DND-41 (cell line): ENCODE measurements at regions not wholly inside any gene's neighbourhood (a gene's known extent, or its start where the extent isn't known, plus 50 kb on each side); places are given as distances from the start of the nearest gene placed in this dataset.

ENCODE experiments used
- ATAC-seq: fragments of 200-7000 bp; cut with Tn5 transposase; 3 replicates; pipeline ENCODE4 v1.9.1; 2021; ENCODE audit warnings: low read depth; ENCODE audit not compliant: insufficient read depth
- DNase-seq: peaks from one replicate; pipeline ENCODE4 v3.0.0-alpha.2; 2020
- H2AFZ ChIP-seq: 2 replicates; pipeline ENCODE4 v1.6.0; 2012; ENCODE audit warnings: low read depth, low read length
- H3K27ac ChIP-seq: 2 replicates; pipeline ENCODE4 v1.5.1; 2012; ENCODE audit warnings: low read length, inconsistent platforms
- H3K27me3 ChIP-seq: fragments of 200-600 bp; sonication (generic); 2 replicates; pipeline ENCODE4 v1.6.0; 2012; ENCODE audit warnings: low read length, mild to moderate bottlenecking, inconsistent platforms; ENCODE audit not compliant: insufficient read depth, poor library complexity
- H3K36me3 ChIP-seq: 2 replicates; pipeline ENCODE4 v1.5.1; 2012; ENCODE audit warnings: low read length, inconsistent platforms; ENCODE audit not compliant: insufficient read depth
- H3K4me1 ChIP-seq: 2 replicates; pipeline ENCODE4 v1.5.1; 2012; ENCODE audit warnings: mild to moderate bottlenecking, low read length; ENCODE audit not compliant: insufficient read depth
- H3K4me2 ChIP-seq: 2 replicates; pipeline ENCODE4 v1.6.0; 2012; ENCODE audit warnings: mild to moderate bottlenecking, moderate library complexity, low read length, inconsistent platforms; ENCODE audit not compliant: insufficient read depth
- H3K4me3 ChIP-seq, 2 experiments: fragments of 200-600 bp in 1 of 2; shearing (Covaris generic) in 1 of 2; 2 replicates each; pipeline ENCODE4 v1.5.1; 2012 to 2016; ENCODE audit warnings: inconsistent platforms in 2 of 2, low read length in 2 of 2, mild to moderate bottlenecking in 2 of 2, low read depth in 1 of 2, moderate library complexity in 1 of 2
- H3K79me2 ChIP-seq: 2 replicates; pipeline ENCODE4 v1.6.0; 2012; ENCODE audit warnings: low read length, inconsistent platforms; ENCODE audit not compliant: insufficient read depth
- H3K9ac ChIP-seq: 2 replicates; pipeline ENCODE4 v1.6.0; 2012; ENCODE audit warnings: low read depth, mild to moderate bottlenecking, inconsistent platforms, low read length, moderate library complexity
- H3K9me3 ChIP-seq: 2 replicates; pipeline ENCODE4 v1.5.1; 2012; ENCODE audit warnings: low read length, moderate library complexity, mild to moderate bottlenecking, inconsistent platforms; ENCODE audit not compliant: insufficient read depth, severe bottlenecking
- H4K20me1 ChIP-seq: 2 replicates; pipeline ENCODE4 v1.6.0; 2012; ENCODE audit warnings: low read length; ENCODE audit not compliant: insufficient read depth
- CTCF ChIP-seq: IDR thresholded peaks from 2 replicates; pipeline ENCODE4 v1.5.1; 2012; ENCODE audit warnings: borderline replicate concordance, low read length, moderate library complexity, mild to moderate bottlenecking; ENCODE audit not compliant: poor library complexity, severe bottlenecking; ENCODE audit errors: extremely low read depth
- EZH2 ChIP-seq: IDR thresholded peaks from 3 replicates; pipeline ENCODE4 v1.6.1; 2012; ENCODE audit warnings: borderline replicate concordance, low read depth, mild to moderate bottlenecking, moderate library complexity, low read length, inconsistent platforms; ENCODE audit not compliant: severe bottlenecking

GRCh38 chr11:81422402-81422801 lies 1311.3 kb downstream of the FAM181B start:
- TF ChIP-seq CTCF (no peak), EZH2 (no peak)
- H3K27ac ChIP-seq = no peak overlapping the region
- no peak overlapping the region for H3K9ac ChIP-seq
- no peak for ATAC-seq
- H3K79me2 ChIP-seq = no peaks in the 10 kb centered on the region
- DNase-seq = no peak
- H3K9me3 ChIP-seq = no peaks in the 10 kb centered on the region
- no peaks in the 10 kb centered on the region for H3K27me3 ChIP-seq
- no peaks in the 10 kb centered on the region for H3K4me1 ChIP-seq
- H3K4me3 ChIP-seq = no peak overlapping the region
- no peaks in the 10 kb centered on the region for H4K20me1 ChIP-seq
- H3K36me3 ChIP-seq = no peaks in the 10 kb centered on the region
- no peak overlapping the region for H3K4me2 ChIP-seq
- H2AFZ ChIP-seq = no peak overlapping the region

GRCh38 chr11:81421251-81421860 lies 1312.3 kb downstream of the FAM181B start:
- no peaks in the 10 kb centered on the region for H3K9me3 ChIP-seq
- H3K79me2 ChIP-seq = no peaks in the 10 kb centered on the region
- H3K4me2 ChIP-seq = no peak overlapping the region
- H3K9ac ChIP-seq = no peak overlapping the region
- H3K4me3 ChIP-seq = no peak overlapping the region
- ATAC-seq (no peak), DNase-seq (no peak)
- TF ChIP-seq CTCF = no peak
- TF ChIP-seq EZH2 = no peak
- no peak overlapping the region for H2AFZ ChIP-seq
- H3K27me3 ChIP-seq = no peaks in the 10 kb centered on the region
- H3K36me3 ChIP-seq = no peaks in the 10 kb centered on the region
- no peaks in the 10 kb centered on the region for H3K4me1 ChIP-seq
- H3K27ac ChIP-seq = no peak overlapping the region
- no peaks in the 10 kb centered on the region for H4K20me1 ChIP-seq

GRCh38 chr11:81420668-81421250 lies 1312.9 kb downstream of the FAM181B start:
- Histone ChIP-seq H2AFZ (no peak overlapping the region), H4K20me1 (no peaks in the 10 kb centered on the region), H3K9ac (no peak overlapping the region), H3K9me3 (no peaks in the 10 kb centered on the region), H3K79me2 (no peaks in the 10 kb centered on the region), H3K4me3 (no peak overlapping the region), H3K4me1 (no peaks in the 10 kb centered on the region), H3K36me3 (no peaks in the 10 kb centered on the region), H3K4me2 (no peak overlapping the region), H3K27me3 (no peaks in the 10 kb centered on the region), H3K27ac (no peak overlapping the region)
- ATAC-seq = no peak
- TF ChIP-seq CTCF (no peak), EZH2 (no peak)
- DNase-seq = no peak

- Histone ChIP-seq H3K4me2 (no peak overlapping the region), H3K9ac (no peak overlapping the region), H3K4me3 (no peak overlapping the region), H3K79me2 (no peaks in the 10 kb centered on the region), H3K4me1 (no peaks in the 10 kb centered on the region), H3K27me3 (no peaks in the 10 kb centered on the region), H3K9me3 (no peaks in the 10 kb centered on the region), H3K36me3 (no peaks in the 10 kb centered on the region), H3K27ac (no peak overlapping the region), H2AFZ (no peak overlapping the region), H4K20me1 (no peaks in the 10 kb centered on the region)
- DNase-seq (no peak), ATAC-seq (no peak)
- TF ChIP-seq CTCF (no peak), EZH2 (no peak)
Observed at GRCh38 chr11:81397316-81397715, 1336.3 kb downstream of the FAM181B start.
